HL-60 (cell line): ENCODE measurements at regions not wholly inside any gene's neighbourhood (a gene's known extent, or its start where the extent isn't known, plus 50 kb on each side); places are given as distances from the start of the nearest gene placed in this dataset.

Source experiments
- DNase-seq, 2 experiments: peaks; one replicate each; pipeline ENCODE4 v3.0.0-alpha.2; 2010 to 2020; ENCODE audit warnings: low read depth in 1 of 2, low spot score in 1 of 2
- H3K27ac ChIP-seq: fragments of 250-450 bp; sonication (Bioruptor Pico); replicated peaks from 2 replicates; pipeline ENCODE4 v1.5.1; 2020; ENCODE audit warnings: mild to moderate bottlenecking, moderate library complexity
- H3K27me3 ChIP-seq: fragments of 250-450 bp; sonication (Bioruptor Pico); 2 replicates; pipeline ENCODE4 v1.5.1; 2021; ENCODE audit warnings: mild to moderate bottlenecking, moderate library complexity; ENCODE audit not compliant: insufficient read depth, poor library complexity, severe bottlenecking
- H3K4me3 ChIP-seq: replicated peaks from 2 replicates; pipeline ENCODE4 v1.5.1; 2011; ENCODE audit warnings: mild to moderate bottlenecking, control low read depth, low read length; ENCODE audit not compliant: insufficient read depth
- CTCF ChIP-seq: IDR thresholded peaks from one replicate; pipeline ENCODE4 v1.5.1; 2011; ENCODE audit warnings: low read length, control low read depth, inconsistent platforms; ENCODE audit not compliant: insufficient read depth
- GABPA ChIP-seq: IDR thresholded peaks from 2 replicates; pipeline ENCODE4 v1.6.1; 2012; ENCODE audit warnings: low read depth
- POLR2AphosphoS5 ChIP-seq: IDR thresholded peaks from 2 replicates; pipeline ENCODE4 v1.6.1; 2012; ENCODE audit warnings: low read depth
- REST ChIP-seq: IDR thresholded peaks from 2 replicates; pipeline ENCODE4 v1.6.1; 2012; ENCODE audit warnings: low read depth; ENCODE audit not compliant: insufficient replicate concordance
- SPI1 ChIP-seq: IDR thresholded peaks from 2 replicates; pipeline ENCODE4 v1.6.1; 2012; ENCODE audit warnings: low read depth, mild to moderate bottlenecking, borderline replicate concordance

- no peak for DNase-seq
- no peak overlapping the region for H3K4me3 ChIP-seq
- no peaks in the 10 kb centered on the region for H3K27me3 ChIP-seq
- H3K27ac ChIP-seq: no peak overlapping the region
- no peak for TF ChIP-seq POLR2AphosphoS5
- no peak for TF ChIP-seq SPI1
- no peak for TF ChIP-seq GABPA
- no peak for TF ChIP-seq CTCF
- no peak for TF ChIP-seq REST
Observed at GRCh38 chr18:60675126-60675525, 302.6 kb upstream of the MC4R start.

- DNase-seq: no peak
- TF ChIP-seq POLR2AphosphoS5 (no peak), CTCF (no peak), GABPA (no peak), SPI1 (no peak), REST (no peak)
Observed at GRCh38 chr18:60675801-60676200, 303.2 kb upstream of the MC4R start.

GRCh38 chr18:60676815-60677214 lies 304.2 kb upstream of the MC4R start:
- no peak overlapping the region for H3K4me3 ChIP-seq
- H3K27me3 ChIP-seq: no peaks in the 10 kb centered on the region
- H3K27ac ChIP-seq: no peak overlapping the region
- TF ChIP-seq REST: no peak
- TF ChIP-seq CTCF: no peak
- TF ChIP-seq GABPA: no peak
- TF ChIP-seq SPI1: no peak
- TF ChIP-seq POLR2AphosphoS5: no peak
- DNase-seq: no peak

More at GRCh38 chr18:60675801-60676200, 303.2 kb upstream of the MC4R start:
- Histone ChIP-seq H3K27me3 (no peaks in the 10 kb centered on the region), H3K27ac (no peak overlapping the region), H3K4me3 (no peak overlapping the region)
